A673 (cell line): ENCODE measurements at regions not wholly inside any gene's neighbourhood (a gene's known extent, or its start where the extent isn't known, plus 50 kb on each side); places are given as distances from the start of the nearest gene placed in this dataset.

Experiments
- BruUV-seq: library from RNA; stranded (reverse); fragments of 400-500 nt; replicated peaks from 2 replicates; lab custom pipeline; 2021; lab: Mats Ljungman, UMichigan
- CTCF ChIA-PET: fragments of 300-600 bp; sonication (Branson Sonifier 250); formaldehyde crosslinking; loops from one replicate; lab custom pipeline; 2022; ENCODE audit warnings: antibody characterized with exemption; lab: Charles Lee
- POLR2A ChIA-PET: fragments of 300-600 bp; sonication (Branson Sonifier 250); formaldehyde crosslinking; loops from one replicate; lab custom pipeline; 2022; ENCODE audit warnings: antibody characterized with exemption; ENCODE audit not compliant: low non-redundant PET; lab: Charles Lee
- DNase-seq: peaks from one replicate; pipeline ENCODE4 v3.0.0-alpha.2; 2015; ENCODE audit warnings: low spot score
- H3K27ac ChIP-seq: fragments of 200-600 bp; sonication (generic); 2 replicates; pipeline ENCODE4 v1.5.1; 2016; ENCODE audit warnings: mixed run types, low read depth, mild to moderate bottlenecking, mixed read lengths, antibody characterized with exemption, low read length; ENCODE audit not compliant: poor library complexity, severe bottlenecking
- H3K27me3 ChIP-seq: fragments of 200-600 bp; sonication (generic); replicated peaks from 2 replicates; pipeline ENCODE4 v1.6.1; 2017; ENCODE audit warnings: mixed run types, low read depth, mild to moderate bottlenecking, mixed read lengths, antibody characterized with exemption, low read length; ENCODE audit not compliant: insufficient read depth, poor library complexity
- H3K36me3 ChIP-seq: fragments of 200-600 bp; sonication (generic); 2 replicates; pipeline ENCODE4 v1.6.1; 2016; ENCODE audit warnings: mixed run types, mild to moderate bottlenecking, mixed read lengths, antibody characterized with exemption, low read length; ENCODE audit not compliant: insufficient read depth, poor library complexity, severe bottlenecking
- H3K4me1 ChIP-seq: fragments of 200-600 bp; sonication (generic); 2 replicates; pipeline ENCODE4 v1.6.1; 2017; ENCODE audit warnings: mixed run types, mild to moderate bottlenecking, mixed read lengths, antibody characterized with exemption, low read length; ENCODE audit not compliant: insufficient read depth, poor library complexity, severe bottlenecking
- H3K4me3 ChIP-seq: fragments of 200-600 bp; sonication (generic); 2 replicates; pipeline ENCODE4 v1.5.1; 2016; ENCODE audit warnings: low read depth, mixed run types, mild to moderate bottlenecking, mixed read lengths, low read length; ENCODE audit not compliant: poor library complexity, severe bottlenecking
- H3K9me3 ChIP-seq: fragments of 200-600 bp; sonication (generic); 2 replicates; pipeline ENCODE4 v1.6.1; 2016; ENCODE audit warnings: mixed run types, low read depth, mild to moderate bottlenecking, mixed read lengths, antibody characterized with exemption, low read length; ENCODE audit not compliant: poor library complexity, severe bottlenecking
- EZH2 ChIP-seq: fragments of 200-600 bp; sonication (generic); IDR thresholded peaks from 2 replicates; pipeline ENCODE4 v1.6.1; 2017; ENCODE audit warnings: borderline replicate concordance, low read depth, mild to moderate bottlenecking, mixed read lengths, antibody characterized with exemption, low read length; ENCODE audit not compliant: poor library complexity, severe bottlenecking
- intact Hi-C: fragments of 100-400 bp; cut with micrococcal nuclease; formaldehyde crosslinking; loops from one replicate; pipeline ENCODE4 v1.10.0; 2022; ENCODE audit not compliant: unreplicated experiment
- TF ChIP-seq, protein P1 (sequence below): fragments of 300-800, 200-600 bp; sonication (generic); conservative IDR thresholded peaks from 2 replicates; pipeline ENCODE4 v1.5.1; 2017; ENCODE audit warnings: low read depth, mild to moderate bottlenecking, antibody characterized with exemption, low read length, moderate library complexity, mixed read lengths

DNA sequence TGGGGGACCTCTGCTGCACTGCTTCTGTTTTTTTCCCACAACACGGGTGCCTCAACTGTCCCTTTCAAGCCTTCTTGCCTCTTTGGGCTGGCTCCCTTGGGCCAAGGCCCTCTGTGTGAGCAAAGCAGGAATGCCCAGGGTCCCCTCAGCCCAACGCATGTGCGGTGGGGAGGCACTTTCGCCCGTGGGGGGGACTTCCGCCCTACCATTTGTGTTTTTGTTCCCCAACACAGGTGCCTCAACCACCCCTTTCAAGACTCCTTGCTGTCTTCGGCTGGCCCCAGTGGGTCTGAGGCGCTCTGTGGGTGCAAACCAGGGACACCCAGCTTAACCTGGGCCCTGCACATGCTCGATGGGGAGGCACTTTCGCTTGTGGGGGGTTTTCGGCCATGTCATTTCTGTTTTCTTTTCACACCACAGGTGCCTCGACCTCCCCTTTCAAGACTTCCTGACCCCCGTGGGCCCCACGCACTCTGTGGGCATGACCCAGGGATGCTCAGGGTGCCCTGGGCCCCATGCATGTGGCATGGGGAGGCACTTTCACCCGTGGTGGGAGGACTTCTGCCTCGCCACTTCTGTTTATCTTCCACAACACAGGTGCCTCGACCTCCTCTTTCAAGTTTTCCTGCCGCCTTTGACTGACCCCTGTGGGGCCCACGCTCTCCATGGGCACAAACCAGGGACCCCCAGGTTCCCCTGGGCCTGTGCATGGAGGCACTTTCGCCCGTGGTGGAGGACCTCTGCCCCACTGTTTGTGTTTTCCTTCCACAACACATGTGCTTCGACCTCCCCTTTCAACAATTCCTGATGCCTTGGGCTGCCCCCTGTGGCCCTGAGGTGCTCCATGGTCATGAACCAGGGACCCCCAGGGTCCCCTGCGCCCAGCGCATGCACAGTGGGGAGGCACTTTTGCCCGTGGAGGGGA, 365.7 kb downstream of the ALG10 start:
- Histone ChIP-seq H3K27ac (no peak overlapping the region), H3K27me3 (no peaks in the 10 kb centered on the region), H3K36me3 (no peaks in the 10 kb centered on the region), H3K9me3 (peaks cover 19% of the 10 kb centered on the region), H3K4me3 (no peak overlapping the region), H3K4me1 (no peaks in the 10 kb centered on the region)
- POLR2A ChIA-PET = no interaction called here
- intact Hi-C loops = no loop called here
- BruUV-seq = no TSS peak
- CTCF ChIA-PET = no interaction called here
- TF ChIP-seq, protein P1, sequence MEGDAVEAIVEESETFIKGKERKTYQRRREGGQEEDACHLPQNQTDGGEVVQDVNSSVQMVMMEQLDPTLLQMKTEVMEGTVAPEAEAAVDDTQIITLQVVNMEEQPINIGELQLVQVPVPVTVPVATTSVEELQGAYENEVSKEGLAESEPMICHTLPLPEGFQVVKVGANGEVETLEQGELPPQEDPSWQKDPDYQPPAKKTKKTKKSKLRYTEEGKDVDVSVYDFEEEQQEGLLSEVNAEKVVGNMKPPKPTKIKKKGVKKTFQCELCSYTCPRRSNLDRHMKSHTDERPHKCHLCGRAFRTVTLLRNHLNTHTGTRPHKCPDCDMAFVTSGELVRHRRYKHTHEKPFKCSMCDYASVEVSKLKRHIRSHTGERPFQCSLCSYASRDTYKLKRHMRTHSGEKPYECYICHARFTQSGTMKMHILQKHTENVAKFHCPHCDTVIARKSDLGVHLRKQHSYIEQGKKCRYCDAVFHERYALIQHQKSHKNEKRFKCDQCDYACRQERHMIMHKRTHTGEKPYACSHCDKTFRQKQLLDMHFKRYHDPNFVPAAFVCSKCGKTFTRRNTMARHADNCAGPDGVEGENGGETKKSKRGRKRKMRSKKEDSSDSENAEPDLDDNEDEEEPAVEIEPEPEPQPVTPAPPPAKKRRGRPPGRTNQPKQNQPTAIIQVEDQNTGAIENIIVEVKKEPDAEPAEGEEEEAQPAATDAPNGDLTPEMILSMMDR = no peak
- TF ChIP-seq EZH2 = no peak
- no peak for DNase-seq

DNA sequence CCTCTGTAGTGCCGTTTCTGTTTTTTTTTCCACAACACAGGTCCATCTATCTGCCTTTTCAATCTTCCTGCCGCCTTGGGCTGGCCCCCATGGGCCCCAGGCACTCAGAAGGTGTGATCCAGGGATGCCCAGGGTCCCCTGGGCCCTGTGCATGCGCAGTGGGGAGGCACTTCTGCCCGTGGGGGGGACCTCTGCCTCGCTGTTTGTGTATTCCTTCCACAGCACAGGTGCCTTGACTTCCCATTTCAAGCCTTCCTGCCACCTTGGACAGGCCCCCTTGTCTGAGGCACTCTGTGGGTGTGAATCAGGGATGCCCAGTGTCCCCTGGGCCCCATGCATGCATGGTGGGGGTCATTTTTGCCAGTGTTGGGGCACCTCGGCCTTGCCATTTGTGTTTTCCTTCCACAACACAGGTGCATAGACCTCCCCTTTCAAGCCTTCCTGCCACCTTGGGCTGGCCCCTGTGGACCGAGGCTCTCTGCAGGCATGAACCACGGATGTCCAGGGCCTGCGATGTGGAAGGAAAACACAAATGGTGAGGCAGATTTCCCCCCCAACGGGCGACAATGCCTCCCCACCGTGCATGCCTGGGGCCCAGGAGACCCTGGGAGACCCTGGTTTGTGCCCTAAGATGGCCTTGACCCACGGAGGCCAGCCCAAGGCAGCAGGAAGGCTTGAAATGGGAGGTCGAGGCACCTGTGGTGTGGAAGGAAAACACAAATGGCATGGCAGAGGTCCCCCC, 366.5 kb downstream of the ALG10 start:
- intact Hi-C loops = no loop called here
- Histone ChIP-seq H3K4me3 (no peak overlapping the region), H3K27me3 (no peaks in the 10 kb centered on the region), H3K9me3 (peaks cover 25% of the 10 kb centered on the region), H3K36me3 (no peaks in the 10 kb centered on the region), H3K27ac (no peak overlapping the region), H3K4me1 (no peaks in the 10 kb centered on the region)
- ChIA-PET POLR2A (no interaction called here), CTCF (interaction anchor here (0.7 kb wide), 1 partner anchor 1989 kb away, joined by 9 read pairs; no protein-coding TSS in a partner anchor)
- no TSS peak for BruUV-seq
- no peak for TF ChIP-seq EZH2
- TF ChIP-seq, protein P1 = no peak
- DNase-seq = no peak

DNA sequence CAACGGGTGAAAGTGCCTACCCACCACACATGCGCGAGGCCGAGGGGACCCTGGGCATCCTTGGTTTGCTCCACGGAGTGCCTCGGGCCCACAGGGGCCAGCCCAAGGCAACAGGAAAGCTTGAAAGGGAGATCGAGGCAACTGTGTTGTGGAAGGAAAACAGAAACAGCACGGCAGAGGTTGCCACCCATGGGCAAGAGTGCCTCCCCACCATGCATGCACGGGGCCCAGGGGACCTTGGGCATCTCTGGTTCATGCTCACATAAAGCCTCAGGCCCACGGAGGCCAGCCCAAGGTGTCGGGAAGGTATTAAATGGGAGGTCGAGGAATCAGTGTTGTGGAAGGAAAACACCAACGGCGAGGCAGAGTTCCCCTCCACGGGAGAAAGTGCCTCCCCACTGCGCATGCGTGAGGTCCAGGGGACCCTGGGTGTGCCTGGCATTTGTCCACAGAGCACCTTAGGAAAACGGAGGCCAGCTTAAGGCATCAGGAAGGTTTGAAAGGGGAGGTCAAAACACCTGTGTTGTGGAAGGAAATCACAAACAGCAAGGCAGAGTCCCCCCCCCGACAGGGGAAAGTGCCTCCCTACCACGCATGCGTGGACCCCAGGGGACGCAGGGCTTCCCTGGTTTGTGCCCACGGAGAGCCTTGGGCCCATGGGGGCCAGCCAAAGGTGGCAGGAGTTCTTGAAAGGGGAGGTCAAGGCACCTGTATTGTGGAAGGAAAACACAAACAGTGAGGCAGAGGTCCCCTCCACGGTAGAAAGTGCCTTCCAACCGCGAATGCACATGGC, 367.3 kb downstream of the ALG10 start:
- DNase-seq = no peak
- Histone ChIP-seq H3K9me3 (peaks cover 28% of the 10 kb centered on the region), H3K4me3 (no peak overlapping the region), H3K27me3 (no peaks in the 10 kb centered on the region), H3K4me1 (no peaks in the 10 kb centered on the region), H3K36me3 (no peaks in the 10 kb centered on the region), H3K27ac (no peak overlapping the region)
- intact Hi-C loops = no loop called here
- ChIA-PET CTCF (interaction anchor here (0.7 kb wide), 1 partner anchor 1990 kb away, joined by 9 read pairs; no protein-coding TSS in a partner anchor), POLR2A (no interaction called here)
- TF ChIP-seq, protein P1 = no peak
- TF ChIP-seq EZH2 = no peak
- BruUV-seq = no TSS peak
